ENCODE measurements at regions not wholly inside any gene's neighbourhood (a gene's known extent, or its start where the extent isn't known, plus 50 kb on each side); places are given as distances from the start of the nearest gene placed in this dataset.

GRCh38 chr4:4717692-4718091, 141.8 kb upstream of the MSX1 start:
- TF ChIP-seq EZH2phosphoT487 (IDR thresholded peaks at IDR 0.05; ENCODE audit: insufficient read depth, low read depth) (no peak), EZH2 (IDR thresholded peaks at IDR 0.05; ENCODE audit: insufficient read depth, poor library complexity, severe bottlenecking) (no peak)

All from GM23248 (cell line).